G401 (cell line): ENCODE measurements at regions not wholly inside any gene's neighbourhood (a gene's known extent, or its start where the extent isn't known, plus 50 kb on each side); places are given as distances from the start of the nearest gene placed in this dataset.

Experiments used
- DNase-seq: peaks from one replicate; pipeline ENCODE4 v3.0.0-alpha.2; 2015; ENCODE audit warnings: low spot score
- in situ Hi-C: cut with HindIII; loops from 2 replicates; pipeline ENCODE4 v1.10.0; 2016; ENCODE audit warnings: low sequenced_read_pairs, mixed read lengths

DNA sequence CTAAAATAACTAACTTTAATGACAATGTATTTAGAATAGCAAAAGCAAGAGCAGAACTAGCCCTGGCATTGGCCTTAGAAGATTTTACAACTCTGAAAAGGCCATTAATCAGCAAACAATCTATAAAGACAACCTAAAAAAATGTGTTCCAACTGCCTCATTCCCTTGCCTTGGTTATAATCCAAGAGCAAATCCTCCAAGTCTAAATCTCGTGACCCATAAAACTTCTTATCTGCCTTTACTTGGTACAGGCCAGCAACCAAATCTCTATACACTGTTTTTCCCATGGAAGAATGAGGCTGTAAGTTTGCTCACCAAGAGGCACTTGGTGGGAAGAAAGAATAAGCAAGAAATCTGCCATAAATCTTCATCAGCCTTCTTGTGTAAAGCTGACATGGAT lies 175.3 kb upstream of the MID1 start:
- no peak for DNase-seq
- in situ Hi-C loops: no loop called here

DNA sequence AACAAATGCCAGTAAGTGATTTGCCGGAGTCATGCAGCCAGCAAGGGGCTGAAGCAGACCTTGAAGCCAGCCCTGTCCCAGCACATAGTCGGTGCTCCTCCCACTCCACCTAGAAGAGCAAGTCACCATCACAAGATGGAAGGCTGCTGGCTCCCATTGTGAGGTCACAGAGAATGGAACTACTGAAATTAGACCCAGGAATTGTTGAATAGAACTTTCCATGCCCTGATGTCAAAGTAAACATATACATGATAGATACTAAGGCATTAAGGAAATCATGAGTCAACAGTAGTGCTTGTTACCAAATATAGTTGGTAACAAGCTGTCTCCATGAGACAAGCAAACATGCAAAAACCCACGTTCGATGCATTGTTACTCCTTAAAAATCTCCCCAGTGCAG lies 177.1 kb upstream of the MID1 start:
- DNase-seq: no peak
- in situ Hi-C loops: no loop called here

DNA sequence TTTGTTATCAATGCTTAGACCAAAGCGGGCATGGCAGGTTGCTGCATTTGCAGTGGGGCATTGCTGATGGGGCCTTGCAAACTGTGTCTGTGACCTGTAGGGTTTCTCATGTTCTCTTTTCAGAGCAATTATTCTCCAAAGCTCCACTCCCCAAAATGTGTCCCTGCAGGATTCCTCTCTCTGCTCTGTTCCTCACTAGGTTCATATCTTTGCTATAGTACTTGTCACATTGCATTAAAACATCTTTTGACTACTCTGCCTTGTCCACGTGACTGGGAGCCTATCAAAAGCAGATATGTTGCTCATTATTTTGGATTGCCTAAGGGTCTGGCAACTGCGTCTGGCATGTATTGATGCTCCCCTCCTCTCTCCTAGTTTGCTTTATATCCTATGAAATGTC lies 177.7 kb upstream of the MID1 start:
- in situ Hi-C loops: no loop called here

DNA sequence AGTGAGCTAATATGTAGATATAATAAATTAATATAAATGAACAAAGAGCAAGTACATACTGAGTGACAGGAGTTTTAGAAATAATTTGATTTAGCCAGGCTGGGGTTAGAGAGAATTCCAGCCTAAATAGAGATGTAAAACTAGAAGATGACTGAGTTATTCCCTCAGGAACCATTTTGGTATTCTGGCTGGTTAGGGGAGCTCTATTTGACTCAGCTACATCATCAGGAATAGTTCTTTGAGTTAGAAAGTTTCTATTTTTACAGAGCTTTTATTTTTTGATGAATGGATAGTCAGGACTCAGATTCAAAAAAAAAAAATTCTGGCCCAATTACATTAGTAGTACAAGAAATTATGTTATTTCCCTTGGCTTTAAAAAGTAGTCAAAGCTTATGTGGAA lies 180.4 kb upstream of the MID1 start:
- in situ Hi-C loops: no loop called here
- no peak for DNase-seq

More for the DNA sequence above, 177.7 kb upstream of the MID1 start:
- no peak for DNase-seq

DNA sequence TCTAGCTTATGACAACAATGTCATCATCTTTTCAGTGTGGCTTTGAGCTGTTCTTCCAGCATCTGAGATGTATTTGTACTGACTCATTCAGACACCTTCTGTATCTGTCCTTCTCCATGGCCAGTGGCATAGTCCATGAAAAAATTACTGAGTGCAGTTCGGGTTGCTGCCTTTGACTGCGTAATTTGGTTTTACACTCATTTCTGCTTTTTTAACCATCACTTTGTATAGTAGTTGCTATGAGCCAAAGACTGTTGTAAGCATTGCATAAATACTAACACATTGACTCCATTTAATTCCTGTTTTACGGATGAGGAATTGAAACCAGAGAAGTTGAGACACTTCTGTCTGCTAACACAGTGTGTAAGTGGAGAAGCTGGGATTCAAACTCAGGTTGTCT lies 190.7 kb upstream of the MID1 start:
- DNase-seq: no peak
- in situ Hi-C loops: no loop called here

DNA sequence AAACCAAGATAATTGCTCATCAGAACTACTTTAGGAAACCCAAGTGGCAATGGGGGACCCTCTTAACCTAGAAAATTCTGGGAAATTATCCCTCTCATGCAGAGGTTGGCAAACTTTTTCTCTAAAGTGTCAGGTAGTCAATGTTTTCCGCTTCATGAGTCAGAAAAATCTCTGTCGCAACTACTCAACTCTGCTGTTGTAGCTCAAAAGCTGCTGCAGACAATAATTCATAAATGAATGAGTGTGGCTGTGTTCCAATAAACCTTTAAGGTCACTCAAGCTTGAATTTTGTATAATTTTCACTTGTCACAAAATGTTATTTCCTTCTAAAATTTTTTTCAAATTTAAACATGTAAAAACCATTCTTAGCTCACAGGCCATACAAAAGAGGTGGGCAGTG lies 193.4 kb upstream of the MID1 start:
- in situ Hi-C loops: no loop called here
- DNase-seq: no peak

DNA sequence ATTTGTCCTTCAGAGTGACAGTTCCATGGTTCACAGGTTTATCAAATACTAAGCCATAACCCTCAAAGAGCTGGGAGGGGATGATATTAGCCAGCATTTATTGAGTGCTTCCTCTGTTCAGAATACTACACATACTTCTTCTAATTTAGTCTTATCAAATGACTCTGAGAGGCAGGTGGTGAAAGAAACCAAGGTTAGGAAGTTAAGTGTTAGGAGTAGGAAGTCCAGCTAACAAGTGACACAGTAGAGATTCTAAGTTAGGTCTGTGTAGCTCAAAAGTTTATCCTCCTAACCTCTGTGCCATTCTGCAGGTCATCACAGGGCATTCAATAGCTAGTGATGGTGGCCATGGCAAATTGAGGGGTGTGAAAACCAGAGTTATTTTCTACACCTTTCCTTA lies 198.3 kb upstream of the MID1 start:
- in situ Hi-C loops: no loop called here

DNA sequence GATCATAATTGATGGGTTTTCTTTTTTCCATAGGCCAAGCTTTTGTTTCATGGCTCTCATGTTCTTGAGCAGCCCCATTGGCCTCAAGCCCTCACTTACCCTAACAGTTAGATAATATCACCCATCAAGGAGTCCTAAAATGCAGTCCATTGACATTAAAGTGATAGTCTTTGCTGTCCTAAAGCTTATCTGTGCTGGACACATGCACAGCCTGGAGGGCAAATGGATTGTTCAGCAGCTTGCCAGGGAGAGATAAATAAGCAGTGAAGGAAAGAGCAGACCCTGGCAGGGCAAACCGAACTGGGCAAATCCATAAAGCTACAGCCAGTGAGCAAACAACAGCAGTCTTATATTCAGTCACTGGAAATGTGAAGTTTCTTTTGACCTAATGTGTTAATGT lies 199.6 kb upstream of the MID1 start:
- no peak for DNase-seq
- in situ Hi-C loops: no loop called here

More for the DNA sequence above, 198.3 kb upstream of the MID1 start:
- DNase-seq: no peak

DNA sequence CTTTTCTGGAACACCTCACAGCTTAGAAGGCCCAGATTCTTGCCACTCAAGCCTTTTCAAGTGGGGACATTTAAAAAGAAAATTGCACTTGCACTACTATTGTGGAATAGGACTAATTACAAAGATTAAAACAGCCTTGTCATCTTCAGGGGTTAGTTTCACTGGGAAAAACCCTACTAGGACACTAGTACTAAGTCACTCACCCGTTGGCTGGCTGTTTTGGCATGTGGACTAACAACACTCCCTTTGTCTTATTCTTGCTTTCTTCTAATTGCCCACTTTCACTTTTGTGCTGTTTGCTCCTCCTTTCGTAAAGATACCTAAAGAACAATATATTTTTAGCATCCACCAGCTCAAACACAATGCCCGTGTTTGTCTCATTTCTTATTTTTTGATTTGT lies 200.9 kb upstream of the MID1 start:
- in situ Hi-C loops: no loop called here
- DNase-seq: no peak

DNA sequence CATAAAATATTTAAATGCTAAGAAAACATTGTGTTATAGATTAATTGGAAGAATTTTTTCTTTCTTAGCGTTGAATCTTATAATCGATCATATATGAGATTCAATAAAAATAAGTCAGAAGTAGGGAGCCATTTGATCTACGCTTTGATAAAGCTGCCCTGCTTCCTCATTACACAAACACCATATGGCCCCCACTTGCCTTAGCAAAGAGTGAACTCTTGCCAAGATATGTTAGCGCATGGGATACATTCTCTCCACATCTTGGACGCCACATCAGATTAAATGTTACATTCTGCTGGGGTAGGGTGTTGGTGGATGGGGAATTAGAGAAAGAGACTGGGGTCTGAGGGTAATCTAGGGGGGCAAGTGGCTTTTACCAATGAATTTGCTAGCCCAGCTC lies 207.7 kb upstream of the MID1 start:
- DNase-seq: no peak
- in situ Hi-C loops: no loop called here

DNA sequence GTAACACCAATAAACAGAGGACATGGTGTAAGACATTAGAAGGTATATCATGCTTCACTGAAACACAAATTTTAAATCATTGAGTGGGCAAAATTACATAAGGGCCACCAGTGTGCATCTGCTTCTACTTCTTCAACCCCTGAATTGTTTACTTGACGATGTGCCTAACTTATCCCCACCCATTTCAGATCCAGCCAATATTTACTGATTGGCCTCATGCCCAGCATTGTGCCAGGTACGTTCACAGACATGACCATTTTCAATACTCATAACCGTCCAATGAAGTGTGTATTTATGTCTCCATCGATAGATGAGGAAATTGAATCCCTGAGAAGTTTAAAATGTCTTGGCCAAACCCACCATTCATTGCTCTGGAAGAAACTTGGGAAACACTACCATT lies 208.3 kb upstream of the MID1 start:
- in situ Hi-C loops: no loop called here
- DNase-seq: no peak

DNA sequence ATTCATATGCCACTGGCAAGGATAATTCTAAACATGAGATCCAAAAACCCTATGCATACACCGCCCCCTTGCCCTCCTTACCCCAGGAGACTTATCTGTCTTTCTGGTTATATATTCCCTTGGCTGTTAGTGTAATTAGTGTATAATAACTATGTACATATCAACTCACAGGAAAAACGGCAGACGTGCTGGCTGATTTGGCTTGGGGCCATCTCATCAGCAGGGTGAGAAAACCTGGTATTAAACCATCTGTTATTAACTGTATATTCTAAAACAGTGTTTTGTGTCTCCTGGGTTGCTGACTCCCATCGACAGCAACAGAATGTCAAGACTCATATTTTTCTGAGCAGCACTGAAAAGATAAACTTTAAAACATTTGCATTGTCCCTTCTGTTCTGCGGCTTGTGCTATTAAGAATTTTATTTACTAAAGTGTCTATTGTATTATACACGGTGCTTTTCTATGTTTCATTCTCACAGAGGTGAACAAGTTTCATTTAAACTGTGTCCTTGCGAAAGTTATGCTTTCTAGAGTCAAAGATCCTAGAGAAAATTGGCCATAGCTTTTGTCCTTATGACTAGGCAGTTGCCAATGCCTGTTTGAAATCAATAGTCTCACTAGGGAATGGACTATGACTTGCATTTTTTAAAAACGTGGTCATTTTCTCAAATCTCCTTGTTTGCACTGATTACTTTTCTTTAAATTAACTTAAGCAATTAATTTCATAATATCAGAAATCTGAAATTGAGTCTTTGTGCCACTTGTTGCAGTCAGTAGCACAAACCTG lies 211.5 kb upstream of the MID1 start:
- in situ Hi-C loops: no loop called here
- peak; percentile 25 for DNase-seq

DNA sequence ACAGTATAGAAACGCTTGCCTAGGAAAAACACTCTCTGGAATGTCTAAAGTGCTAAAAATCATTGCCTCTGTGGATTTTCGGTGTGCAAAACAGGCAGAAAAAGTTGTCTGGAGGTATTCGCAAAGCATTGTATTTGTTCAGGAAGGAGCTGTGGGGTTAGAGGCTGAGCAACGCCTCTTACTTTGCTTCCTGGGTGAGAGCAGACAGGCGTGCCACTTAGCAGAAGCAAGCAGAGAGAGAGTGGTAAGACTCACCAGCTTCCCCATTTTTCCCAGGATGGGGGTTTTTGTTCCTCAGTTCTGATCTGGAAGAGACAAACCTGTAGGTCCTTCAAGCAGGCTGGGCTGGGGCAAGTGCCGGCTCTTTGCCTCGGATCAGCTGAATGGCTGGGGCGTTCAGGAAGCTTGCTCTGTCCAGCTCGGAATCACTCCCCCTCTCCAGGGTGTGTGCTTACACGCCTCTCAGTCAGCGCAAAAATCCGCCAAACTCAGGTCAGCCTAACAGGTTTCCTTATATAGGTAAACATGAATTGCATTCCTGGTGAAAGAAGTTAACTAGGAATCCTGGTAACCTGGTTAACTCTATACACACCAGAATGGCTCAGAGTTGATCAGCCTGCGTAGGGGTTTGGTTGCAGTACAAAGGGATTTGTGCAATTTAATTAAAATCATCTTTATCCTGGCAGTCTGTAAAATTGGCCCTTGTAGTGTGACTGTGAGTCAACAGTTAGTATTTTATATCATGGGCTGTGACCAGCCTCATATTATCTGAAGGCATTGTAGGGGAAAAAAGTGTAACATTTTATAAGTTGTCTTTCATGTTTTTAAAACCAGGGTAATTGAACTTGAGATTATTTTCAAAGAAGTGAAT lies 213.1 kb upstream of the MID1 start:
- no peak for DNase-seq
- in situ Hi-C loops: no loop called here

DNA sequence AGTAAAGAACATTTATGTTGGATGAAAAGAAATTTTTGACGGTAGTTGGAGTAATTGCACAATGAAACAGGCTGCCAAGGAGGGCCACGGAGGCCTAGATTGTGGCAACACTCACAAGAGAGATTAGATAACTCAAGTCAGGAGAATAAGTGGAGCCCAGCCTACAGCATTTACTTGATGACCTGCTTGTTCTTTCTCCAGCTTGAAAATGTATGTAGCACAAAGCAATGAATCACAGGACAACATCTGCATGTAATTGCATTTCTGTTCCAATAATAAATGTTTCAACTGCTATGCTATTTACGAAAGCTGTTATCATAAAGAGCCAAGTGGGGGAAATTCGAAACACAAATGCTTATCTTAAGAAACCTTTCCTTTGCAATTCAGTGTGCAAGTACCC lies 221.2 kb upstream of the MID1 start:
- DNase-seq: no peak
- in situ Hi-C loops: no loop called here

DNA sequence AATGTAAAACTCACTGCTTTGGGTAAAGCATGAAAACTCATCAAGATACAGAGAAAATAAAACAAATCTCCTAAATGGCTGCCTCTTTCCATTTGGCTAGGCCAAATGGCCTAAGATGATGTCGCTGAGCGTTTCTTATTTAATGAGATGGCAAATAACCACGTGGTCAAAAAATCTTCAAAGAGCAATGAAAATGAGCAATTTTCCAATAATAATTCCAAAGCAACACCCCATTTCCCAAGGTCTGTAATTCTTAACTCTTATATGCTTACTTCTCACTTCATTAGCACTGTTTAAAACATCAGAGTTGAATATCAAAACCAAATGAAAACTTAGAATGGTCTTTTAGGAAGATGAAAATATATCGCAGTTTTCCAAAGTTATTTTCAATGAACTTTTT lies 222.3 kb upstream of the MID1 start:
- in situ Hi-C loops: no loop called here
- DNase-seq: no peak

DNA sequence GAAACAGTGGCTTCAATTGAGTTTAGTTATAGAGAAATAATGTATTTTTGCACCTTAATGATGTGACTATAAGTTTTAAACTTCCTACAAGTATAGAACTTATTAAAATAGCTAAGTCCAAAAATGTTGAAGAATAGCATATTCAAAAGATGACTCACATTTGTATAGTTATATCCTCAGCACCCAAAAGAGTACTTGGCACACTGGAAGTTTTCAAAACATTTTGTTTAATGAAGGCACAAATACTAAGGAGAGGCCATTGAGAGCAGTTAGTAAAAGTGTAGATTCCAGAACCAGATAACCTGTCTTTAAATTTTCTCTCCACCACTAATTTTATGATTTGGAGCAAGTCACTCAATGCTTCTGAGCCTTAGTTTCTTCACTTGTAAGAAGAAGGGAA lies 226.9 kb upstream of the MID1 start:
- in situ Hi-C loops: no loop called here
- no peak for DNase-seq

DNA sequence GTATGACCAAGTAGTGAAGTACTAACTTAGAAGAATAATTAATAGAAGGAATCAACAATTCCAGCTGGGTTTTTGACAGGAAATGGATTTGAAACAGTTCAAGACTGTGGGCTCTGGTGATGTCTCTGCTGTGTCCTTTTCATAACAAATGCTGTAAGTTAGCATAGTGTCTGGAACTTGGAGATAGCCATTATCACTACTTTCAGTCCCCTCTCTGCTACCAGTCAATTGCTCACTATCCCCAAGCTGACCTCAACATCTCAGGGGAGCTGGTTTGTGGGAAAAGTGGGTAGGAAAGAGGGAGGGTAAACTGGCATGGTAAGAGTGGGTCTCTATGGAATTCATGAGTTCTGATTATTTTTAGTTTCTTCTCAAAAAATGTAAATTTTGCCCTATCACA lies 231.4 kb upstream of the MID1 start:
- DNase-seq: no peak
- in situ Hi-C loops: no loop called here

DNA sequence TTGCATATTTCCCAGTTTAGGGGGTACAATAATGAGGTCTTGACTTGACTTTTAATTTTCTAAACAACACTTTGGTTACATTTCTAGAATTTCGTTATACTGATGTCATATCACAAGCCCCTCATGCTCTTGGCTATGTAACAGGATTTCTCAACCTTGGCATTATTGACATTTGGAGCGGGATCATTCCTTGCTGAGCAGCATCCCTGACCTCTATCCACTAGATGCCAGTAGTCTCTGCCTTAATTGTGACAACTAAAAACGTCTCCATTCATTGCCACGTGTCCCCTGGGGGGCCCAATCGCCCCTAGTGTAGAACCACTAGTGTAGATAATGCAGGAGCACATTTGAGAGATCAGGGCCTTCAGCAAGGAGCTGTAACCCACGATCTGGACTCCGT lies 234.2 kb upstream of the MID1 start:
- no peak for DNase-seq
- in situ Hi-C loops: no loop called here

DNA sequence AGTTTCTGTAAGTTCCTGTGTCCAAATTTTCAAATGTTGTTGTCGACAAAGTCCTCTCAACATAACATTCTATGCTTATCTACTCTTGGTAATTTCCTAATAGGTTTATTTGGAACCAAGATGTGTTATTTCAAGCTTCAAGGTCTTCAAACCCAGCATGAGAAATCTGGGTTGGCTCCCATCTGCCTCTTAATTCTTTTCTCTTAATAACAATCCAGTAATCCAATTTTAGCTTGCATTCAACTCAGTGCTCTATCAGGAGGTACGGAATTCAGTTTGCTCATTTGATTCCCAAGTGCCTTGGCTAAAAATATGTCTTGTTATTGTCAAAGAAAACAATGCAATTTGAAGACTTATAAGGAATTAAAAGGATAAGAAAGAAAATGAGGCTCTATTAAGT lies 235.5 kb upstream of the MID1 start:
- DNase-seq: no peak
- in situ Hi-C loops: no loop called here

DNA sequence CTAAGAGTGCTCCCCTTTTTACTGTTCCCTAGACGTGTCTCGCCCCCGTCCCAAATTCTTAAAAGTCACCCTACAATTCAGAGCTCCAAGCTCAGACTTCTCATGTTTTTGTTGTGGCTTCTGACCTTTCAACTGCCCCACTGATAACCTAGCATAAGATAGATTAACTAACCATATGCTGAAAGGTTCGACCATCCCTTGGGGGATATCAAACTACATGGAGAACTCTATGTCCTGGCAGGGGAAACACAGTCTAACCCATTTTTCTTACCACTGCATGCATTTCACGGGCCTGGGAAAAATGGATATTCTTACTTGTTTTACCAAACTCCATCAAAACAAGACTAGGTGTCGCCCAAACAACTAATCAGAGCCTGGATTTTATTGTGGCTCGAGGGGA lies 236.4 kb upstream of the MID1 start:
- in situ Hi-C loops: no loop called here

DNA sequence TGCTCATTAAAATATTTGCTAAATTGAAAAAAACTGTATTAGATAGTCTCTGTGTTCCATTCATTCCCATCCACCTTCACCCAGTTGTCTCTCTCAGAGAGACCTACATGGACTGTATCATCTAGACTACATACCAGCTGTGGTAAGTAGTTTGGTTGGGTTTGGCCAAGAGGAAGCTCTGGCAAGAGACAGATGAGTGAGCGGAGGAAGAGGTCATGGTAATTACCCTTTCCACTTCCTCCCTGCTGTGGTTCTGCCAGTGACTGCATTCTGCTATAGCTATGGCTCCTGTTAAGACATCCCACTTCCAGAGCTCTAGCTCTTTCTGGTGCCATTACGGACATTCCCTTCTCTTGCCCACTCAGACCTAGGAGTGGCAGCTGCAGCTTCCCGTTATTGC lies 239.0 kb upstream of the MID1 start:
- no peak for DNase-seq
- in situ Hi-C loops: no loop called here

More for the DNA sequence above, 236.4 kb upstream of the MID1 start:
- DNase-seq: no peak
